HG03045 (cell line): ENCODE measurements at regions not wholly inside any gene's neighbourhood (a gene's known extent, or its start where the extent isn't known, plus 50 kb on each side); places are given as distances from the start of the nearest gene placed in this dataset.
"Not testable (repeated sequence)": the region's sequence is repeated elsewhere in the genome, so short reads cannot be mapped to it uniquely, and the experiment has no call there.

ENCODE experiments used
- ATAC-seq: cut with Tn5 transposase; IDR thresholded peaks from one replicate; pipeline ENCODE4 v1.9.1; 2021; ENCODE audit warnings: mild to moderate bottlenecking, moderate library complexity; ENCODE audit not compliant: unreplicated experiment

- no peak for ATAC-seq
Measured at GRCh38 chr10:8332730-8333111, 278.2 kb downstream of the GATA3 start.

GRCh38 chr10:8334631-8335030 lies 280.1 kb downstream of the GATA3 start:
- no peak for ATAC-seq

- no peak for ATAC-seq
Measured at GRCh38 chr10:8336629-8337331, 282.3 kb downstream of the GATA3 start.

- ATAC-seq, result no peak
Measured at GRCh38 chr10:8337332-8337651, 282.8 kb downstream of the GATA3 start.

GRCh38 chr10:8338177-8338766 lies 283.8 kb downstream of the GATA3 start:
- no peak for ATAC-seq

- ATAC-seq, result no peak
Measured at GRCh38 chr10:8344756-8345155, 290.3 kb downstream of the GATA3 start.

- no peak for ATAC-seq
Measured at GRCh38 chr10:8346861-8347260, 292.4 kb downstream of the GATA3 start.

- ATAC-seq, result not testable (repeated sequence)
Measured at GRCh38 chr10:8347614-8348013, 293.1 kb downstream of the GATA3 start.

- no peak for ATAC-seq
Measured at GRCh38 chr10:8349610-8350249, 295.2 kb downstream of the GATA3 start.

- ATAC-seq, result no peak
Measured at GRCh38 chr10:8350250-8350967, 295.9 kb downstream of the GATA3 start.

- ATAC-seq, result no peak
Measured at GRCh38 chr10:8352171-8353075, 297.9 kb downstream of the GATA3 start.

- ATAC-seq, result no peak
Measured at GRCh38 chr10:8356283-8356682, 301.8 kb downstream of the GATA3 start.

GRCh38 chr10:8359467-8359866 lies 305.0 kb downstream of the GATA3 start:
- ATAC-seq, result no peak

- no peak for ATAC-seq
Measured at GRCh38 chr10:8360365-8360764, 305.9 kb downstream of the GATA3 start.

GRCh38 chr10:8360814-8361509 lies 306.5 kb downstream of the GATA3 start:
- no peak for ATAC-seq

- ATAC-seq, result no peak
Measured at GRCh38 chr10:8361510-8361844, 307.0 kb downstream of the GATA3 start.

GRCh38 chr10:8365935-8366911 lies 311.7 kb downstream of the GATA3 start:
- no peak for ATAC-seq

- not testable (repeated sequence) for ATAC-seq
Measured at GRCh38 chr10:8367672-8368411, 313.4 kb downstream of the GATA3 start.
